ENCODE measurements at regions not wholly inside any gene's neighbourhood (a gene's known extent, or its start where the extent isn't known, plus 50 kb on each side); places are given as distances from the start of the nearest gene placed in this dataset.

- TF ChIP-seq, protein P1, sequence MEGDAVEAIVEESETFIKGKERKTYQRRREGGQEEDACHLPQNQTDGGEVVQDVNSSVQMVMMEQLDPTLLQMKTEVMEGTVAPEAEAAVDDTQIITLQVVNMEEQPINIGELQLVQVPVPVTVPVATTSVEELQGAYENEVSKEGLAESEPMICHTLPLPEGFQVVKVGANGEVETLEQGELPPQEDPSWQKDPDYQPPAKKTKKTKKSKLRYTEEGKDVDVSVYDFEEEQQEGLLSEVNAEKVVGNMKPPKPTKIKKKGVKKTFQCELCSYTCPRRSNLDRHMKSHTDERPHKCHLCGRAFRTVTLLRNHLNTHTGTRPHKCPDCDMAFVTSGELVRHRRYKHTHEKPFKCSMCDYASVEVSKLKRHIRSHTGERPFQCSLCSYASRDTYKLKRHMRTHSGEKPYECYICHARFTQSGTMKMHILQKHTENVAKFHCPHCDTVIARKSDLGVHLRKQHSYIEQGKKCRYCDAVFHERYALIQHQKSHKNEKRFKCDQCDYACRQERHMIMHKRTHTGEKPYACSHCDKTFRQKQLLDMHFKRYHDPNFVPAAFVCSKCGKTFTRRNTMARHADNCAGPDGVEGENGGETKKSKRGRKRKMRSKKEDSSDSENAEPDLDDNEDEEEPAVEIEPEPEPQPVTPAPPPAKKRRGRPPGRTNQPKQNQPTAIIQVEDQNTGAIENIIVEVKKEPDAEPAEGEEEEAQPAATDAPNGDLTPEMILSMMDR (IDR thresholded peaks at IDR 0.05; ENCODE audit: insufficient read depth, low read length, severe bottlenecking) = no peak
- FAIRE-seq (no peak), DNase-seq (ENCODE audit: low read depth) (peak; percentile 20)
- Histone ChIP-seq H3K36me3 (ENCODE audit: control insufficient read depth, insufficient read depth, low read length) (no peaks in the 10 kb centered on the region), H3K4me3 (ENCODE audit: low read depth, low read length) (peak overlapping the region; percentile 31), H3K27me3 (ENCODE audit: control insufficient read depth, insufficient read depth, low read length) (no peaks in the 10 kb centered on the region)
Measured at GRCh38 chr6:37103169-37104039, 66.5 kb upstream of the PIM1 start.

- TF ChIP-seq, protein P1 (IDR thresholded peaks at IDR 0.05; ENCODE audit: insufficient read depth, low read length, severe bottlenecking) = no peak
- no peak for DNase-seq (ENCODE audit: low read depth)
- no peak for FAIRE-seq
Measured at GRCh38 chr6:37104824-37105147, 65.2 kb upstream of the PIM1 start.

GRCh38 chr6:37105148-37106050 lies 64.6 kb upstream of the PIM1 start:
- Histone ChIP-seq H3K4me3 (ENCODE audit: low read depth, low read length) (no peak overlapping the region), H3K36me3 (ENCODE audit: control insufficient read depth, insufficient read depth, low read length) (no peaks in the 10 kb centered on the region), H3K27me3 (ENCODE audit: control insufficient read depth, insufficient read depth, low read length) (no peaks in the 10 kb centered on the region)
- FAIRE-seq = no peak
- TF ChIP-seq, protein P1 (IDR thresholded peaks at IDR 0.05; ENCODE audit: insufficient read depth, low read length, severe bottlenecking) = no peak
- DNase-seq (ENCODE audit: low read depth) = no peak

More at GRCh38 chr6:37104824-37105147, 65.2 kb upstream of the PIM1 start:
- H3K36me3 ChIP-seq (ENCODE audit: control insufficient read depth, insufficient read depth, low read length) = no peaks in the 10 kb centered on the region
- H3K4me3 ChIP-seq (ENCODE audit: low read depth, low read length) = no peak overlapping the region
- no peaks in the 10 kb centered on the region for H3K27me3 ChIP-seq (ENCODE audit: control insufficient read depth, insufficient read depth, low read length)

DNA sequence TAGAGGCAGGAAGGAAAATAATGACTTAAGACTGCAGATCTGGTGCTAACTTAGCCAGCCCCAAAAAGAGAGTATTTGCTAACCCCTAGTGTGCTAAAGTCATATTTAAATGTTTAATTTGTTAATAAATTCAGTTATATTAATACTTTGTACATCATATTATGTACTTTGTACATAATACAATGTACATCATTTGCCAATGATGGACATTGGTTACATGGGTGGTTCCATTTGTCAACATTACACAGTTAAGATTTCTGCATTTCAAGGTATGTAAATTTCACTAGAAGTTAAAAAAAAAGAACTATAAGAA lies 63.9 kb upstream of the PIM1 start:
- Histone ChIP-seq H3K36me3 (ENCODE audit: control insufficient read depth, insufficient read depth, low read length) (no peaks in the 10 kb centered on the region), H3K4me3 (ENCODE audit: low read depth, low read length) (no peak overlapping the region), H3K27me3 (ENCODE audit: control insufficient read depth, insufficient read depth, low read length) (no peaks in the 10 kb centered on the region)
- FAIRE-seq (no peak), DNase-seq (ENCODE audit: low read depth) (no peak)
- TF ChIP-seq, protein P1 (IDR thresholded peaks at IDR 0.05; ENCODE audit: insufficient read depth, low read length, severe bottlenecking) = no peak

DNA sequence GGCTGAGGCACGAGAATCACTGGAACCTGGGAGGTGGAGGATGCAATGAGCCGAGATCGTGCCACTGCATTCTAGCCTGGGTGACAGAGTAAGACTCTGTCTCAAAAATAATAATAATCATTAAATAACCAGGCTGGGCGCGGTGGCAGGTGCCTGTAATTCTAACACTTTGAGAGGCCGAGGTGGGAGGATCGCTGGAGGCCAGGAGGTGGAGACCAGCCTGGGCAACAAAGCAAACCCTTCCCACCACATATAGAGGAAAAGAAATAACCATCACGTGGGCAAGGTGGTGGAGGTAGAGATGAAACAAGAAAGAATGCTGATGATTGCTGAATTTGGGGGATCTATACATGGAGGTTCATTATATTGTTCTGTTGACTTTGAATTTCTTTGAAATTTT lies 63.4 kb upstream of the PIM1 start:
- Histone ChIP-seq H3K36me3 (ENCODE audit: control insufficient read depth, insufficient read depth, low read length) (no peaks in the 10 kb centered on the region), H3K4me3 (ENCODE audit: low read depth, low read length) (no peak overlapping the region), H3K27me3 (ENCODE audit: control insufficient read depth, insufficient read depth, low read length) (no peaks in the 10 kb centered on the region)
- TF ChIP-seq, protein P1 (IDR thresholded peaks at IDR 0.05; ENCODE audit: insufficient read depth, low read length, severe bottlenecking) = no peak
- DNase-seq (ENCODE audit: low read depth) (no peak), FAIRE-seq (no peak)

Data from bronchial epithelial cell (primary cell).